Neural progenitor cell (in vitro differentiated cells): ENCODE measurements at regions not wholly inside any gene's neighbourhood (a gene's known extent, or its start where the extent isn't known, plus 50 kb on each side); places are given as distances from the start of the nearest gene placed in this dataset.

Source experiments
- CTCF ChIP-seq: fragments of 200-600 bp; sonication (generic); IDR thresholded peaks from 2 replicates; pipeline ENCODE4 v1.5.1; 2017; ENCODE audit warnings: antibody characterized with exemption, mild to moderate bottlenecking
- EZH2 ChIP-seq: fragments of 200-600 bp; sonication (generic); IDR thresholded peaks from 2 replicates; pipeline ENCODE4 v1.6.1; 2017; ENCODE audit warnings: antibody characterized with exemption, mild to moderate bottlenecking, moderate library complexity
- EZH2phosphoT487 ChIP-seq: fragments of 200-600 bp; sonication (generic); IDR thresholded peaks from 2 replicates; pipeline ENCODE4 v1.6.1; 2017; ENCODE audit warnings: antibody characterized with exemption

DNA sequence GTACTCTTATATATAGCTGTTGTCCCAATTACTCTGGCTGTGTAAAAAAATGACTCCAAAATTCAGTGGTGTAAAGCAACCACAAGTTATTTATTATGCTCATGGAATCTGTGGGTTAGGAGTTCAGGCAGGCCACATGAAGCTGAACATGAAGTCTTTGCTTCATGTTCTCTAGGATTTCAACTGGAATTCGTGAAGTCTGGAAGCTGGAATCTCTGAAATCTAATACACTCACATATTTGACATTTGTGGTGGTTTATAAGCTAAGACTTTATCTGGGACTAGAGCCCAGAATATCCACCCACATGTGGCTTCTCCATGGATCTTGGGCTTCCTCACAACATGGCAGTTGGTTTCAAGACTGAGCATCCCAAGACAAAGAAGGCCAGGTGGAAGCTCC lies 430.6 kb downstream of the MIAT start:
- TF ChIP-seq EZH2phosphoT487 (no peak), CTCF (no peak), EZH2 (no peak)
